Hepatocyte (in vitro differentiated cells): ENCODE measurements at regions not wholly inside any gene's neighbourhood (a gene's known extent, or its start where the extent isn't known, plus 50 kb on each side); places are given as distances from the start of the nearest gene placed in this dataset.

Source experiments
- CTCF ChIP-seq: fragments of 200-600 bp; sonication (generic); IDR thresholded peaks from 2 replicates; pipeline ENCODE4 v1.5.1; 2016; ENCODE audit warnings: antibody characterized with exemption, mild to moderate bottlenecking; ENCODE audit not compliant: poor library complexity
- EZH2 ChIP-seq: fragments of 200-600 bp; sonication (generic); IDR thresholded peaks from 2 replicates; pipeline ENCODE4 v1.6.1; 2016; ENCODE audit warnings: antibody characterized with exemption, mild to moderate bottlenecking, borderline replicate concordance
- EZH2phosphoT487 ChIP-seq: fragments of 200-600 bp; sonication (generic); IDR thresholded peaks from one replicate; pipeline ENCODE4 v1.6.1; 2018; ENCODE audit warnings: antibody characterized with exemption, mild to moderate bottlenecking, low read depth, moderate library complexity; ENCODE audit not compliant: unreplicated experiment, severe bottlenecking

GRCh38 chr14:46401066-46401465 is 250.5 kb downstream of the RPL10L start:
- TF ChIP-seq CTCF (no peak), EZH2phosphoT487 (no peak), EZH2 (no peak)
